Thyroid gland (tissue), 4 donors: ENCODE measurements at regions not wholly inside any gene's neighbourhood (a gene's known extent, or its start where the extent isn't known, plus 50 kb on each side); places are given as distances from the start of the nearest gene placed in this dataset.

Experiments used
- POLR2A ChIP-seq, 2 donors: fragments of 450-650 bp; IDR thresholded peaks; one replicate each; pipeline ENCODE4 v1.6.1; 2017; ENCODE audit warnings: antibody characterized with exemption in 2 of 2, mild to moderate bottlenecking in 2 of 2, moderate library complexity in 1 of 2
- TF ChIP-seq, protein P1 (sequence below), 6 experiments: fragments of 200-600 bp in 3 of 6; fragments of 450-650 bp in 3 of 6; sonication (generic) in 3 of 6; IDR thresholded peaks; one replicate each; pipeline ENCODE4 v1.5.1; 2016 to 2019; ENCODE audit warnings: antibody characterized with exemption in 6 of 6, mild to moderate bottlenecking in 2 of 6, inconsistent platforms in 1 of 6, moderate library complexity in 1 of 6

- TF ChIP-seq POLR2A (IDR thresholded peaks at IDR 0.05): no peak
- TF ChIP-seq, protein P1, sequence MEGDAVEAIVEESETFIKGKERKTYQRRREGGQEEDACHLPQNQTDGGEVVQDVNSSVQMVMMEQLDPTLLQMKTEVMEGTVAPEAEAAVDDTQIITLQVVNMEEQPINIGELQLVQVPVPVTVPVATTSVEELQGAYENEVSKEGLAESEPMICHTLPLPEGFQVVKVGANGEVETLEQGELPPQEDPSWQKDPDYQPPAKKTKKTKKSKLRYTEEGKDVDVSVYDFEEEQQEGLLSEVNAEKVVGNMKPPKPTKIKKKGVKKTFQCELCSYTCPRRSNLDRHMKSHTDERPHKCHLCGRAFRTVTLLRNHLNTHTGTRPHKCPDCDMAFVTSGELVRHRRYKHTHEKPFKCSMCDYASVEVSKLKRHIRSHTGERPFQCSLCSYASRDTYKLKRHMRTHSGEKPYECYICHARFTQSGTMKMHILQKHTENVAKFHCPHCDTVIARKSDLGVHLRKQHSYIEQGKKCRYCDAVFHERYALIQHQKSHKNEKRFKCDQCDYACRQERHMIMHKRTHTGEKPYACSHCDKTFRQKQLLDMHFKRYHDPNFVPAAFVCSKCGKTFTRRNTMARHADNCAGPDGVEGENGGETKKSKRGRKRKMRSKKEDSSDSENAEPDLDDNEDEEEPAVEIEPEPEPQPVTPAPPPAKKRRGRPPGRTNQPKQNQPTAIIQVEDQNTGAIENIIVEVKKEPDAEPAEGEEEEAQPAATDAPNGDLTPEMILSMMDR (IDR thresholded peaks at IDR 0.05): no peak
These were observed 140.4 kb upstream of the MMADHC start for GRCh38 chr2:149727927-149728326.
